Activated effector memory CD4-positive, alpha-beta T cell treated with Interleukin-2 at 50 U/mL for 16 hours (primary cell): ENCODE measurements at regions not wholly inside any gene's neighbourhood (a gene's known extent, or its start where the extent isn't known, plus 50 kb on each side); places are given as distances from the start of the nearest gene placed in this dataset.

Experiments used
- DNase-seq: peaks from one replicate; pipeline ENCODE4 v3.0.0-alpha.2; 2020

DNA sequence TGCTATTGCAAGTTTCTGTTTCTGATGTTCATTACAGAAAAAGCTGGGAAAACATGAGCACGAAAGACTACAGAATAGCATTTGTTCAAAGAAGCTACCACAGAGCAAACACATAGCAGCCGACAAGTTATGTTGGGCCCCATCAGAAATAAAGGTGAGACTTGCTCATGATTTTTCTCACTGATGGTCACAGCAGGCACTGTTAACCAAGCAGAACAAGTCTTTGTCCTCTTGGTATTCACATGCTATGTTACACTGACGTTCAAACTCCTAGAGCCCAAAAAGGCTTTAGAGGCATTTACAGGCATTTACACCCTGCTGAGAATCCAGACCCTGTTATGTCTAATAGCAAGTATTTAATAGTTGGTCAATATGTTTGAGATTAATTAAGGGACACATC, 235.0 kb upstream of the HNMT start:
- DNase-seq = no peak

DNA sequence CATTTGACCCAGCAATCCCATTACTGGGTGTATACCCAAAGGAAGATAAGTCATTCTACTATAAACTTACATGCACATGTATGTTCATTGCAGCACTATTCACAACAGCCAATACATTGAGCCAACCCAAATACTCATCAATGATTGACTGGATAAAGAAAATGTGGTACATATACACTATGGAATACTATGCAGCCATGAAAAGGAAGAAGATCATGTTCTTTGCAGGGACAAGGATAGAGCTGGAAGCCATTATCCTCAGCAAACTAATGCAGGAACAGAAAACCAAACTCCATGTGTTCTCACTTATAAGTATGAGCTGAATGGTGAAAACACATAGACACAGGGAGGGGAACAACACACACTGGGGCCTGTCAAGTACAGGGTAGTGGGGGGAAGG, 226.7 kb upstream of the HNMT start:
- DNase-seq = no peak

DNA sequence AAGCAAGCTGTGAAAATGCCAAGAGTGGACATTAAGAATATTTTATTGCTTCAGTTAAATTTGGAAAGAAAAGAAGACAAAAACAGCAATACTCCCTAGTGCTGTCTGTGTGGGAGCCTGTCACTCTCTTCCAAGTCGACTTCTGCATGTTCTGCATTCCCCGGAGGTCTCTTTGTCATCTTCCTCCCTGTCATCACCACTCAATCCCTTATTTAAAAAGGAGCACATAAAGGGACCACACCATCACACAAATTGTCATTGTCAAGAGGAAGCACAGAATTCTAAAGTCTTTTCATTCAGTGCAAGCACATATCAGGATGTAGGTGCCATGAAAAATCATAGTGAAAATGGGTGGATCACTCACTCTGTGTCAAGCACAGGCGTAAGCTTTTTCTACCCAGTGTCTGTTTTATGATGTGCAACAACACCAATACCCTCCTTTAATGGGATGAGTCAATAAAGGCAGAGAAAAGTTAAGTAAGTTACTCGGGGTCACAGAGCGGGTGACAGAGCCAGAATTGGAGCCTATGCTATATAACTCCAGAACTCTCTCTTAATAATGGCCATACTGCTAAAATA, 222.4 kb upstream of the HNMT start:
- DNase-seq = no peak

DNA sequence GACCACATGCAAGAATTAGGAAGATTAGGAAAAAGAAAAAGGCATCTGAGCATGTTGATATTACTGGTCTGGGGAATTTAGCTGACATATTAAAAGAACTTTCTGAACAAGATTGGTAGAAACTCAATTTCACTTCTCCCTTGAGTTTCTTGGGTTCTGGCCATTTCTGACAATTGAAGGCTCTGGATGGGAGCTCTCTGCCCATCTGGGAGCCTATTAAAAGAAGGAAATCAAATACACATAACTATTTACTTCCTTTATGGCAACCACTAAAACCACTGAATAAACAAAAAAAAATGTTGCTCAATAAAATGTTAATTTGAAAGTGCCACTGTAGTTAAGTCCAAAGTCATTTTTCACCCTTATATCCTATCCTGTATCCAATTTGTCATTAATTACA, 216.8 kb upstream of the HNMT start:
- DNase-seq = no peak

DNA sequence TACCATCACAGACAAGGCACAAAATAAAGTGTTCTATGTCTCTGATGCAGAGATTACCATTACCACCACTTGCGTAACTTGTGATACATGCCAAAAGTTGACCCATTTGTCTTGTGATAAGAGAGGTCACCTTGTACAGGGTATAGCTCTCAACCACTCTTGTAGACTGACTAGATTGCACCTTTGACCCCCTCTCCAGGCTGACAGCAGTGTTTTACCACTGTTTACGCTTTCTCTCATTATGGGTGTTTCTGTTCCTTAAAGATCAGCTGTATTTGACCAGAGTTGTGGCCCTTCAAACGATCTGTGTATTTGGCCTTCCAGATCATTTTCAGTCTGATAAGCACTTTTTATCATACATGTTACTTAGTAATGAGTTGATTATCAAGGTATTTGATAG, 215.7 kb upstream of the HNMT start:
- no peak for DNase-seq

DNA sequence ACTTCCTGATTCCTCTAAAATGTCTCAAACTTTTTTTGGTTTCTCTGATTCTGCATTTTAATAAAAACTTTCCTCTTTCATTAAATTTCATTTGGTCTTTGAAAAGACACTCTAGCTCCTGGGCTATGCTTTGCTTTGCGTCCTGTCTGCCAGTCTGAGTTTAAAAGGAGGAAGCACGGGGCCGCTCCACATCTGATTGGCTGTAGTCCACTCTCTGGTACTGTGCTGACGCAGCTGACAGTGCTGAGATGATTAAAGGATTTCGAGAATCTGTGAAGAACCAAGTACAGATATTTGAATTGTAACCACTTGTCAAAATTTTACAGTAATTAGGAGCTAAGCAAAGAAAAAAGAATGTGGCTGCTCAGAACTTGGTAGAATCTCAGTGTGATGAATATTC, 199.6 kb upstream of the HNMT start:
- DNase-seq = no peak

DNA sequence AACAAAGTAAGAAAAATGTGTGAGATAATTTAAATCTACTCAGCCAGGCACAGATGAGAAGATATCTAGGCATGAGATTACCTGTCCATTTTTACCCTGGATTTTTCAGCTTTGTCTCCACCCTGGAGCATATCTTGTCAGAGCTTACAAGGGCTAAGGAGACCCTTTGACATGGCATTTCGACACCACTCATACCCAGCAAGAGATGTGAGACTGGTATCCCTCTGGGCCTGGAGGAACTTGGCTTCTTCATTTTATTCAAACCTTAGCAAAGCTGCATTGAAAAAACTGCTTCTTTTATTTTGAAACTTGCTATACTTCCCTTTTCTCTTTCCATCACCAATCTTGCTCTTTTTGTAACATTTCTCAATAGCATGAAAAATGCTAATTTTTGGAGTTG, 194.9 kb upstream of the HNMT start:
- no peak for DNase-seq

DNA sequence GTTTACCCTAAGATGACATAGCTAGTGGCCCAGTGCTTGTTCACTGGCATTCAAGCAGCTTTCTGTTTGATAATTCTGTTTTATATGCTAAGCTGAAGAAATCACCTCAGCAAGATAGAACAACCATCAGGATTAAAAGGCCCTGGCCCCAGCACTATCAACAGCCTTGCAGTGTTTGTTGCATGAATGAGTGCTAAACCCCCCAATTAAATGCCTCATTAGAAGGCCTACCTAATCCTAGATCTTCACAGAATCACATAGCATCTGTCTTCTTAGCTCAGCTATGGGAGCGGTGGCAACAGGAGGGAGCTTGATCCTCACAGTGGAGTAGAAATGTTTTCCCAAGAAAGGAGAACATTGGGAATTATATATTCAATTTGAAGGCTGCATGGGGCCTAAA, 194.1 kb upstream of the HNMT start:
- no peak for DNase-seq

DNA sequence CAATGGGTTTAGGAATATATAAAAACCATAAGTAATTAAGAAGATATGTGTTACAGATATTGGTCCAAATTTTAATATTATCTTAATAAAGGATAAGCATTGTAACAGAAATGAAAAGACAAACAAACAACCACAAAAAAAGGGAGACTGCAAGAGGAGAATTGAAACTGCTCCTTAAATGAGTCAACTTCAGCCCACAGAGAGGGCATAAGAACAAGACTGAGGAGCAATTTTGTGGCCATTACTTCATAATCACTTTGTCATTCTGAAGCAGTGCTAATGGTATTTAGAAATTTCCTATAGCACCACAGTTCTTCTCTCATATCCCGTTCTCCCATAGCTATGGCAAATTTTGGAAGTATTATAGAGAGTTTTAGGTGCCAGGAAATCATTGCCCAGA, 193.2 kb upstream of the HNMT start:
- DNase-seq = no peak

DNA sequence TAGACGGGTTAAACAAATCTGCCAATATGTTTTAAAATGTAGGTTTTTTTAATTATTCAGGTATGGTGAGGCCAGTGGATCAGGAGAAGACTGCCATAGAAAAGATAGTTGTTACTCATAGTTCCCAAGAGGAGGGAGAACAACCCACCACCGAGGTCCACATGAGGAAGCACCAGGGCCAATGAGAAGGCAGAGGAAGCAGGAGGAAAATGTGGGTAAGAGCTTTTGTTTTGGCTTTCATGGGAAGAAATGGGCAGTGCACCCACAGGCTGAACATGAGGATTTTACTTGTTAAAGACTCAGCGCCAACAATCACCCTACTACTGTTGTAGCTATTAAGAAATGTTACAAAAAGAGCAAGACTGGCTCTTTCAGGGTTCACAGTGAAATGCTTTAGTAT, 191.8 kb upstream of the HNMT start:
- no peak for DNase-seq

DNA sequence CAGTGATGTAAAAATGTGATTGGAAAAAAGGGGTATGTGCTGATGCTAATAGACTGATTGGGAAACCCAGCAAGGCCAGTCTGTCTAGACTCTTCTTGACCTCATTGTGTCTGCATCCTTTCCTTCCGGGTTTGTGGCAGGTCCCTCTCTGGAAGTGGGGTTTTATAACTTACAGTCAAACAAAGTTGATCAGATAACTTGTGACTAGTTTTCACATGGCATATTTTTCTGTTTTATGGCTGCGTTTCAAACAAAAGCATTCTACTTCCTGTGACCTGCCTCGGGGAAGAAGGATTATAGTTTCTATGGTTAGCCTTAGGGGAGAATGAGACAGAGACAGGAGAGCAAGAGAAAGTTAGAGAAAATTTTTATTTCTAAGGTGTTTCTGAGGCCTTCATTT, 188.7 kb upstream of the HNMT start:
- no peak for DNase-seq

DNA sequence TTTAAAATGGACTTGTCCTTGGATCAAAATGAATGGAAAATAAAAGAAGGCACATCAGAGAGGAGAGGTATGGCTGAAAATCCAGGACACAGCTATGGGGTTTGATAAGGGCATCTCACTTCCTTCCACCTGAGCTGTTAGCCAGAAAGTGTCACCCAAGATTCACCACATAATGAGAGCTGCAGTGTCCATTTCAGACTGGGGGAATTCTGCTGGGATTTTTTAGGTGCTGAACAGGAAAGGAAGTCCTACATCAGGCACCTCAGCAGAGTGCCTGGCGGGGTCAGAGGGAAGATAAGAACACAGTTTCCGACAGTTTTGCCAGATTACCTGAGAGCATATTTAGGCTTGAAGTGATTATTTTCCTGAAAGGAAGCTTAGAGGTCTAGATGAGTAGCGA, 187.6 kb upstream of the HNMT start:
- no peak for DNase-seq

DNA sequence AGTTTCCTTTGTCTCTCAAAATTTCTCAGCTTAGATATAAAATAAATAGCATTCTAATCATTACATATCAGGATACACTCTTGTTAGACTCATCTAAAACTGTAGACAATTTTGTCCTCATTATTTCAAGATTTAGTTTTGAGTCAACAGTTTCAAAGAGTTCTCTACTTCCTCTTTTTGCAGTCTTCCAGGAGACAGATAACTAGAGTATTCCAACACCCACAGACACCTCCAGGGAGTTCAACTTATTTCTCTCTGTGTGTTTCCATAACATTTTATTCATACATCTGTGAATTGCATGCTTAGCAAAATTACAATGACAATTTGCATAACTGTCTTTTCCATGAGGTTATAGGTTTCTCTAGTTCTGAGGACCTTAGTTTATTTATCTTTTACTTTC, 166.6 kb upstream of the HNMT start:
- no peak for DNase-seq

DNA sequence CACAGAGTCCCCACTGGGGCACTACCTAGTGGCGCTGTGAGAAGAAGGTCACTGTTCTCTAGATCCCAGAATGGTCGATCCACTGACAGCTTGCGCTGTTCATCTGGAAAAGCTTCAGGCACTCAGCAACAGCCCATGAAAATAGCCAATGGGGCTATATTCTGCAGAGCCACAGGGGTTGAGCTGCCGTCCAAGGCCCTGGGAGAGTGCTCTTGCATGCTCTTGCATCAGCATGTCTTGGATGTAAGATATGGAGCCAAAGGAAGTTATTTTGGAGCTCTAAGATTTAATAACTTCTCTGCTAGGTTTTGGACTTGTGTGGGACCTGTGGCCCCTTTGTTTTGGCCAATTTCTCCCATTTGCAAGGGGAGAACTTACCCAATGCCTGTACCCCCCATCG, 164.7 kb upstream of the HNMT start:
- no peak for DNase-seq

DNA sequence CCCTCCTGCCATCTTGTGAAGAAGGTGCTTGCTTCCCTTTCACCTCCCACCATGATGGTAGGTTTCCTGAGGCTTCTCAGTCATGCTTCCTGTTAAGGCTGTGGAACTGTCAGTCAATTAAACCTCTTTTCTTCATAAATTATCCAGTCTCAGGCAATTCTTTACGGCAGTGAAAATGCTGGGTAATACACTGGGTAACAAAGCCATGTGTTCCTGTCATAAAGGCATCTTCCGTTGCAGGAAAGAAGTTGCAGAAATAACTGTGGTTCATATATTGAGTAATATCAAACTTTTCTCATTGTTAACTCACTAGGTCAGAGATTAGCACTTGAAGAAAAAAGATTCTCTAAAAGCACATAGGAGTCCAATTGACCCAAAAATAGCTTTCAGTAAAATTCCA, 163.9 kb upstream of the HNMT start:
- DNase-seq = no peak

DNA sequence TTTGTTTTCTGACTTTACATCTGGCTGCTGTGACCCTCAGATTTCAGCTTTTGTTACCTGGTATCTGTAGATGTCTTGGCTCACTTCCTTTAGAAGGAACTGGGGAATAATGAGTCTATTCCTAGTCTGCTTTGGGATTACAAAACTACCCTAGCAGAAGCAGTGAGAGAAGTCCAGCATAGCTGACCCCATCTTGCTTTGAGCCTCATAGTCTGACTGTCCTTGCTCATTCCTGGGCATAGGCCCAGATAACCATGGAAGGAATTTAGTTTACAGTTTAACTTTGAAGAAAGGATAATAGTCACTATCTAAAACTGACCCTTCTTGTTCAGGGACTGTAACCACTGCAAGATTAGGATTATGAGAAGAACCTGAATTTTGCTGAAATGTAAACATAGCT, 163.0 kb upstream of the HNMT start:
- DNase-seq = no peak

DNA sequence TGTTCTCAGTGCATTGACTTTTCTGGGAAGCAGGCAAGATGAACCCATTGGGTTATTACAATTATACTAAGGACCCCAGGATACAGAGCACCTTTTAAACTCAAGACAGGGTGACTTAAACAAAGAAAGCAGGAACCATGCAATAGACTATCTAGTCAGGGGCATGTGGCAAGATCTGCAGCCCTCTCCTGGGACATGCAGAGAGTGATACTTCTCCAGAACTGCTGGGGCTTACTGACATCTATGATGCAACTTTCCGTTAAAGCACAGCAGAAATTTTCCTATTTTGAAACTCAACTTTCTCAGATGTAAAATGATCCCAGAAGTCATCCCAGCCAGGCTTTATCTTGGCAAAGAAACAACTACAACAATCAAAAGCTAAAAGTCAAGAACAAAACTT, 162.2 kb upstream of the HNMT start:
- no peak for DNase-seq

DNA sequence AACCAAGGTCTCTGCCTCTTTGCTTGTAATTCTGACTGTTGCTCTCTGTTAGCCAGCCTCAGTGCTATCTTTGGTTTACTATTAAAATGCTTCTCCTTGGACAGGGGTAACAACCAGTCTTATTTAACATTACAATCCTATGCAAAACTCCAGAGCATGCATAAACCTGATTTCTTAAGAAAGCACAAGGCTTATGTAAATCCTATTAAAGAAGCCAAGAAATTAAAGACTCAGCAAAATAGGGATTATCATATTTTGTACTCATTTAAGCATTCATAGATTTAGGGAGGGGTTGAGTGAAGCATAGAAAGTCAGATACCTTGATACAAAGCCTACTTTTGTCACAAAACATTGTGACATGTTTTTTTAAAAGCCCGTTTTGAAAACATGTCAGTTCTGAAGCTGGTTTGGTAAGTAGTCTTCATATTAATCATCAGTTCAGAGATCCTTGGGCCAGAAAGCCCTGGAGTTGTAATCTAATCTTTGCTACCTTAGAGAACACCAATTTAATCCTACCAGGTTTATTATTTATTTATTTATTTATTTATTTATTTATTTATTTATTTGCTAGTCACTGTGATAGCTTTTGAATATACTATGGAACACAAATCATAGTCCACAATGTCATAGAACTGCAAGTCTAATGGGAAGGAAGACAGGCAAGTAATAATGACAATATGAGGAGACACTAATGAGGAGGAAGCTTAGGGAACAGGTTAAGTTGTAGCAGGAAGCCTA, 158.0 kb upstream of the HNMT start:
- DNase-seq = no peak

DNA sequence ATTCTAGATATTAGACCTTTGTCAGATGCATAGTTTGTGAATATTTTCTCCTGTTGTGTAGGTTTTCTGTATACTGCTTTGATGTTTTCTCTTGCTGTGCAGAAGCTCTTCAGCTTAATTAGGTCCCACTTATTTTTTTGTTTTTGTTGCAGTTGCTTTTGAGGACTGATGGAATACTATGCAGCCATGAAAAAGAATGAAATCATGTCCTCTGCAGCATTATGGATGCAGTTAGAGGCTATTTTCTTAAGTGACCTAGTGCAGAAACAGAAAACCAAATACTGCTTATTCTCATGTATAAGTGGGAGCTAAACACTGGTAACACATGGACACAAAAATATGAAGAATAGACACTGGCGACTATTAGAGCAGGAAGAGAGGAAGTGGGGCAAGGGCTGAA, 155.0 kb upstream of the HNMT start:
- no peak for DNase-seq

DNA sequence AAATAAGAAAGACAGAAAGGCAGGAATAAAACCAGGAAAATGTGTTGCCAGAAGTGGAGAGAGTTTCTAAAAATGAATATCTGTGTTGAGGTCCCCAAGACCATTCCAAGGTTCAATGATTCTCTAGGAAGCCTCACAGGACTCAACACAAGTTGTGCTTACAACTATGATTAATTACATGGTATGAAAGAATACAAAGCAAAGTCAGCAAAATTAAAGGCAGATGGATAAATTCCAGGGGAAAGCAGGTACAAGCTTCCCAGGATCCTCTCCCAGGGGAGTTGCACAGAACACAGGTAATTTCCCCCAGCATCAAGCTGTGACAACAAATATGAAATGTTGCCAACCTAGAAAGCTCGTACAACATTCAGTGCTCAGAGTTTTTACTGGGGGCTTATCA, 154.4 kb upstream of the HNMT start:
- no peak for DNase-seq

DNA sequence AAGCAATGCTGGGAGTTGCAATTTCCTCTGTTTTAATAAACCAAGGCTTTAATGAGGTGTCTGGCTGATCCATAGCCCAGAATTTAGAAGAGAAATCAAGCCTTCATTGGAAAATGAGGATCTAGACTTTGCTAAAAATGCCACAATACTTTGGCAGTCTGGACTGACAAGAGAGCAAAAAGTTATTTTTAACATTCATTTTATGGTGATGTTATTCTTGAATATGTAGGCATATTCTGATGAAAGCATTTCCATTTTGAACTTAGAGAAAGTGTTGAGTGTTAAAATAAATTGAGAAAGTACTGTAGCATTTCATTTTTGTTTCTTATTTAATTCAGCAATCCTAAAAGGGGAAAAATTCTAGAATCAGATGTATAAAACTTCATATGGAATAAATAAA, 151.8 kb upstream of the HNMT start:
- DNase-seq = no peak

DNA sequence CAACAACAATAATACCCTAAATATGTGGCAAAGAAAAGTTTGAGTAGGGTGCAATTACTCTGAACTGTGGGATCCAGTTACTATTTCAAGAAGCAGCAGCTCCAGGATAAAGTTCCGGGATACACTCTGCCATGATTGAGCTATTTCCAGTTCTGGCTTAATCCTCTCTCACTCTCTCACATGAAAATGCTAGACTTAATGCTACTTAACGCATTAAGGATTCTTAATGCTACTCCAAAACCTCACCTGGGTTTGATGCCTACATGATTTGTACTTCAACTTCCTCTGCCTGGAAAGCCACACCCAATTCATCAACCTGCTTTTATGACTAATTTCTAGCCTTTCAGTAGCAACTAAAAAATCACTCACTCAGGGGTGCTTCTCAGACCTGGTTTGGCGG, 151.1 kb upstream of the HNMT start:
- DNase-seq = no peak

DNA sequence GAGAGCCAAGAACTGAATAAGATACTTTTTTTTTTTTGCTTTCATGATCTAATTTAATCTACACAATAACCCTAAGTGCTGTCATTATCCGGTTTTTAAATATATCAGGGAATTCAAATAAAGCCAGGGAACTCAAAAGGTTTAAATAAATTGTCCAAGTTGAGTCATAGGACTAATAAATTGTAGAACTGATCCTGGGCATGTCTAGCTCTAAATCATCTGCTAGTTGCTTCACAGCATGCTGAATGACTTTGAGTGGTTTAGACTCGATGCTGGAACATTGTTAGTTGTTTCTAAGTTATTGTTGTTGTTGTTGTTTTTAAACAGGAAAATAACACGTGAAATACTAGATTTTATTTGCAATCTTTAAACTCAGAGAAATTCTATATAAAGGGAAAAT, 147.2 kb upstream of the HNMT start:
- no peak for DNase-seq

DNA sequence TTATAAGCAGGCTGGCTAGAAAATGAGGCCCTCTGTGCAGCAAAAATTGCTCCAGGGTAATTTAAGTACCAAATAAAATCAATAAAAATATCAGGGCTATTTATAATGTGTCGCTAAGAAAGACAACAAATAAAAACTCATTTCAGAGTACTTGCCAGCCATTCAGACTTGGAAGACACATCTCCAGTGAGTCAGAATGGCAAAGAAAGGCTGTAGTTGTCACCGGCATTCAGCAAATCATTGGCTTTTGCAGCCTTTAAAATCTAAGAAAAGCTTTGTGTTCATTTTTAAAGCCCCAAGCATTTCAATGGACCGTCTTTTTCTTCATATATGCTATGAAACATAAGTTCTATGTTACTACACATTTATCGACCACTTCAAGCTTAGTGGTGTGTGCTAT, 141.1 kb upstream of the HNMT start:
- DNase-seq = no peak

DNA sequence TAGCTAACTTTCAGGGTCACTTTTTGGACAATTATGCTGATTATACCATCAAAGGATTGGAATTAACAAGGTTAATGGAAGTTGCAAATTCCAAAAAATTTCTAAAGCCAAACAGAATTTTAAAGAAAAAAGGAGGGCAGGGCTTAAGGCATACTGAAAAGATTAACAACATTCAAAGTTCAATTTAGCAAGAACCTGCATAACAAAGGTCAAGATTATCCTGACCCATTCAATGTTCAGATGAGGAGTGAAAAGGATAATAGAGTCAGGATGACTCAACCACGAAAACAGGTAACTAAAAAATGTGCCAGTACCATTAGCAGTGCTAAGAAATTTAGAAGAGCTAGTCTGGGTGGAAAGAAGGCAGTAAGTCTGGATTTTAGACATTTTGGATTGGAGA, 139.8 kb upstream of the HNMT start:
- DNase-seq = no peak
